ENCODE measurements at regions not wholly inside any gene's neighbourhood (a gene's known extent, or its start where the extent isn't known, plus 50 kb on each side); places are given as distances from the start of the nearest gene placed in this dataset.

- no peak for ATAC-seq (replicated peaks)
- no peak overlapping the region for H3K4me3 Mint-ChIP-seq
These were observed 444.1 kb upstream of the LRATD1 start for GRCh38 chr2:14188446-14188845.

GRCh38 chr2:14189929-14190328 is 442.6 kb upstream of the LRATD1 start:
- ATAC-seq (replicated peaks) (no peak), DNase-seq (no peak)
- no peak overlapping the region for H3K4me3 Mint-ChIP-seq
- no peaks in the 10 kb centered on the region for H3K36me3 Mint-ChIP-seq (ENCODE audit: insufficient read depth)
- no peaks in the 10 kb centered on the region for H3K4me1 Mint-ChIP-seq (ENCODE audit: low read depth in 2 of 2)
- H3K9me3 Mint-ChIP-seq, result peaks cover 7 to 9% of the 10 kb centered on the region in 2 donors
- H3K27me3 Mint-ChIP-seq, result no peaks in the 10 kb centered on the region
- no peak overlapping the region for H3K27ac Mint-ChIP-seq

More at GRCh38 chr2:14188446-14188845, 444.1 kb upstream of the LRATD1 start:
- Mint-ChIP-seq H3K9me3 (peaks cover 3 to 7% of the 10 kb centered on the region in 2 donors), H3K36me3 (ENCODE audit: insufficient read depth) (no peaks in the 10 kb centered on the region), H3K27me3 (no peaks in the 10 kb centered on the region), H3K4me1 (ENCODE audit: low read depth in 2 of 2) (no peaks in the 10 kb centered on the region), H3K27ac (no peak overlapping the region)
- DNase-seq, result no peak

- Mint-ChIP-seq H3K9me3 (peaks cover 8 to 9% of the 10 kb centered on the region in 2 donors), H3K4me3 (no peak overlapping the region), H3K27me3 (no peaks in the 10 kb centered on the region), H3K36me3 (ENCODE audit: insufficient read depth) (no peaks in the 10 kb centered on the region), H3K27ac (no peak overlapping the region), H3K4me1 (ENCODE audit: low read depth in 2 of 2) (no peaks in the 10 kb centered on the region)
- no peak for ATAC-seq (replicated peaks)
- no peak for DNase-seq
These were observed 438.3 kb upstream of the LRATD1 start for GRCh38 chr2:14194233-14194632.

GRCh38 chr2:14197293-14197692 is 435.2 kb upstream of the LRATD1 start:
- no peak for ATAC-seq (replicated peaks)

GRCh38 chr2:14199040-14199439 is 433.5 kb upstream of the LRATD1 start:
- Mint-ChIP-seq H3K4me1 (ENCODE audit: low read depth in 2 of 2) (no peaks in the 10 kb centered on the region), H3K4me3 (no peak overlapping the region), H3K9me3 (peaks cover 6 to 10% of the 10 kb centered on the region in 2 donors), H3K36me3 (ENCODE audit: insufficient read depth) (no peaks in the 10 kb centered on the region), H3K27me3 (no peaks in the 10 kb centered on the region), H3K27ac (no peak overlapping the region)
- DNase-seq, result no peak
- ATAC-seq (replicated peaks), result no peak

More at GRCh38 chr2:14197293-14197692, 435.2 kb upstream of the LRATD1 start:
- no peak for DNase-seq
- Mint-ChIP-seq H3K9me3 (peaks cover 10% of the 10 kb centered on the region in 2 donors), H3K4me1 (ENCODE audit: low read depth in 2 of 2) (no peaks in the 10 kb centered on the region), H3K4me3 (no peak overlapping the region), H3K27ac (no peak overlapping the region), H3K36me3 (ENCODE audit: insufficient read depth) (no peaks in the 10 kb centered on the region), H3K27me3 (no peaks in the 10 kb centered on the region)

GRCh38 chr2:14219306-14219705 is 413.2 kb upstream of the LRATD1 start:
- H3K4me3 Mint-ChIP-seq, result no peak overlapping the region
- no peaks in the 10 kb centered on the region for H3K27me3 Mint-ChIP-seq
- no peaks in the 10 kb centered on the region for H3K36me3 Mint-ChIP-seq (ENCODE audit: insufficient read depth)
- H3K9me3 Mint-ChIP-seq, result peaks cover 0 to 5% of the 10 kb centered on the region in 2 donors
- H3K27ac Mint-ChIP-seq, result no peak overlapping the region
- no peaks in the 10 kb centered on the region for H3K4me1 Mint-ChIP-seq (ENCODE audit: low read depth in 2 of 2)
- DNase-seq (no peak), ATAC-seq (replicated peaks) (no peak)

GRCh38 chr2:14220101-14220500 is 412.4 kb upstream of the LRATD1 start:
- no peak for ATAC-seq (replicated peaks)
- DNase-seq, result no peak
- peaks cover 0 to 5% of the 10 kb centered on the region in 2 donors for H3K9me3 Mint-ChIP-seq
- no peaks in the 10 kb centered on the region for H3K36me3 Mint-ChIP-seq (ENCODE audit: insufficient read depth)
- H3K4me1 Mint-ChIP-seq (ENCODE audit: low read depth in 2 of 2), result no peaks in the 10 kb centered on the region
- no peaks in the 10 kb centered on the region for H3K27me3 Mint-ChIP-seq
- H3K27ac Mint-ChIP-seq, result no peak overlapping the region
- no peak overlapping the region for H3K4me3 Mint-ChIP-seq

GRCh38 chr2:14221466-14221865 is 411.1 kb upstream of the LRATD1 start:
- H3K36me3 Mint-ChIP-seq (ENCODE audit: insufficient read depth), result no peaks in the 10 kb centered on the region
- H3K4me1 Mint-ChIP-seq (ENCODE audit: low read depth in 2 of 2), result no peaks in the 10 kb centered on the region
- no peak for ATAC-seq (replicated peaks)
- H3K4me3 Mint-ChIP-seq, result no peak overlapping the region
- no peak for DNase-seq
- no peaks in the 10 kb centered on the region for H3K27me3 Mint-ChIP-seq
- peaks cover 3 to 5% of the 10 kb centered on the region in 2 donors for H3K9me3 Mint-ChIP-seq
- no peak overlapping the region for H3K27ac Mint-ChIP-seq

- no peaks in the 10 kb centered on the region for H3K4me1 Mint-ChIP-seq (ENCODE audit: low read depth in 2 of 2)
- peaks cover 5 to 6% of the 10 kb centered on the region in 2 donors for H3K9me3 Mint-ChIP-seq
- ATAC-seq (replicated peaks) (no peak), DNase-seq (no peak)
- no peaks in the 10 kb centered on the region for H3K27me3 Mint-ChIP-seq
- H3K4me3 Mint-ChIP-seq, result no peak overlapping the region
- no peak overlapping the region for H3K27ac Mint-ChIP-seq
- no peaks in the 10 kb centered on the region for H3K36me3 Mint-ChIP-seq (ENCODE audit: insufficient read depth)
These were observed 408.9 kb upstream of the LRATD1 start for GRCh38 chr2:14223576-14223975.

- DNase-seq (no peak), ATAC-seq (replicated peaks) (no peak)
- no peaks in the 10 kb centered on the region for H3K27me3 Mint-ChIP-seq
- no peak overlapping the region for H3K27ac Mint-ChIP-seq
- no peaks in the 10 kb centered on the region for H3K36me3 Mint-ChIP-seq (ENCODE audit: insufficient read depth)
- no peaks in the 10 kb centered on the region for H3K4me1 Mint-ChIP-seq (ENCODE audit: low read depth in 2 of 2)
- H3K9me3 Mint-ChIP-seq, result peaks cover 7 to 9% of the 10 kb centered on the region in 2 donors
- no peak overlapping the region for H3K4me3 Mint-ChIP-seq
These were observed 401.1 kb upstream of the LRATD1 start for GRCh38 chr2:14231391-14231898.

GRCh38 chr2:14232217-14232616 is 400.3 kb upstream of the LRATD1 start:
- no peaks in the 10 kb centered on the region for H3K4me1 Mint-ChIP-seq (ENCODE audit: low read depth in 2 of 2)

GRCh38 chr2:14234911-14235310 is 397.6 kb upstream of the LRATD1 start:
- Mint-ChIP-seq H3K27ac (no peak overlapping the region), H3K36me3 (ENCODE audit: insufficient read depth) (no peaks in the 10 kb centered on the region), H3K27me3 (no peaks in the 10 kb centered on the region), H3K4me3 (no peak overlapping the region), H3K4me1 (ENCODE audit: low read depth in 2 of 2) (no peaks in the 10 kb centered on the region), H3K9me3 (peaks cover 5 to 7% of the 10 kb centered on the region in 2 donors)
- ATAC-seq (replicated peaks) (no peak), DNase-seq (no peak)

More at GRCh38 chr2:14232217-14232616, 400.3 kb upstream of the LRATD1 start:
- no peaks in the 10 kb centered on the region for H3K27me3 Mint-ChIP-seq
- ATAC-seq (replicated peaks) (no peak), DNase-seq (no peak)
- H3K4me3 Mint-ChIP-seq, result no peak overlapping the region
- H3K9me3 Mint-ChIP-seq, result peaks cover 7% of the 10 kb centered on the region in 2 donors
- H3K27ac Mint-ChIP-seq, result no peak overlapping the region
- H3K36me3 Mint-ChIP-seq (ENCODE audit: insufficient read depth), result no peaks in the 10 kb centered on the region

- H3K9me3 Mint-ChIP-seq, result peaks cover 4 to 7% of the 10 kb centered on the region in 2 donors
- H3K27me3 Mint-ChIP-seq, result no peaks in the 10 kb centered on the region
- ATAC-seq (replicated peaks), result no peak
- H3K4me3 Mint-ChIP-seq, result no peak overlapping the region
- no peaks in the 10 kb centered on the region for H3K4me1 Mint-ChIP-seq (ENCODE audit: low read depth in 2 of 2)
- DNase-seq, result no peak
- H3K27ac Mint-ChIP-seq, result no peak overlapping the region
- no peaks in the 10 kb centered on the region for H3K36me3 Mint-ChIP-seq (ENCODE audit: insufficient read depth)
These were observed 396.9 kb upstream of the LRATD1 start for GRCh38 chr2:14235667-14236066.

- H3K4me3 Mint-ChIP-seq, result no peak overlapping the region
- no peaks in the 10 kb centered on the region for H3K36me3 Mint-ChIP-seq (ENCODE audit: insufficient read depth)
- no peaks in the 10 kb centered on the region for H3K27me3 Mint-ChIP-seq
- ATAC-seq (replicated peaks) (no peak), DNase-seq (no peak)
- H3K4me1 Mint-ChIP-seq (ENCODE audit: low read depth in 2 of 2), result no peaks in the 10 kb centered on the region
- H3K27ac Mint-ChIP-seq, result no peak overlapping the region
- peaks cover 6 to 7% of the 10 kb centered on the region in 2 donors for H3K9me3 Mint-ChIP-seq
These were observed 394.6 kb upstream of the LRATD1 start for GRCh38 chr2:14237902-14238301.

GRCh38 chr2:14239605-14240004 is 392.9 kb upstream of the LRATD1 start:
- no peak overlapping the region for H3K27ac Mint-ChIP-seq
- no peak for DNase-seq
- no peak overlapping the region for H3K4me3 Mint-ChIP-seq
- peaks cover 5 to 7% of the 10 kb centered on the region in 2 donors for H3K9me3 Mint-ChIP-seq
- no peaks in the 10 kb centered on the region for H3K4me1 Mint-ChIP-seq (ENCODE audit: low read depth in 2 of 2)
- H3K36me3 Mint-ChIP-seq (ENCODE audit: insufficient read depth), result no peaks in the 10 kb centered on the region
- H3K27me3 Mint-ChIP-seq, result no peaks in the 10 kb centered on the region
- ATAC-seq (replicated peaks), result no peak

Data from effector memory CD8-positive, alpha-beta T cell (primary cell).